Nucleus accumbens (tissue), 56 donors: ENCODE measurements at regions not wholly inside any gene's neighbourhood (a gene's known extent, or its start where the extent isn't known, plus 50 kb on each side); places are given as distances from the start of the nearest gene placed in this dataset.
"Not testable (repeated sequence)": the region's sequence is repeated elsewhere in the genome, so short reads cannot be mapped to it uniquely, and the experiment has no call there.

Experiments
- DNase-seq, 56 donors: peaks; one replicate each; lab custom pipeline; 2025; lab: John Stamatoyannopoulos, UW

- no peak for DNase-seq
These were observed 185.9 kb downstream of the RGS9 start for GRCh38 chr17:65323049-65323448.

GRCh38 chr17:65320820-65321219 is 183.7 kb downstream of the RGS9 start:
- DNase-seq = no peak

GRCh38 chr17:65314212-65314611 is 177.0 kb downstream of the RGS9 start:
- DNase-seq = no peak

- no peak for DNase-seq
These were observed 175.7 kb downstream of the RGS9 start for GRCh38 chr17:65312718-65313377.

- no peak for DNase-seq
These were observed 174.1 kb downstream of the RGS9 start for GRCh38 chr17:65311261-65311660.

- DNase-seq = no peak
These were observed 170.8 kb downstream of the RGS9 start for GRCh38 chr17:65307961-65308316.

GRCh38 chr17:65307081-65307960 is 170.2 kb downstream of the RGS9 start:
- no peak for DNase-seq

GRCh38 chr17:65305778-65306177 is 168.6 kb downstream of the RGS9 start:
- DNase-seq = no peak

- no peak for DNase-seq
These were observed 167.9 kb downstream of the RGS9 start for GRCh38 chr17:65305116-65305515.

GRCh38 chr17:65301882-65302281 is 164.7 kb downstream of the RGS9 start:
- not testable (repeated sequence) for DNase-seq

GRCh38 chr17:65301184-65301583 is 164.0 kb downstream of the RGS9 start:
- no peak for DNase-seq

GRCh38 chr17:65297916-65298315 is 160.7 kb downstream of the RGS9 start:
- no peak for DNase-seq

- DNase-seq = no peak
These were observed 160.2 kb downstream of the RGS9 start for GRCh38 chr17:65297384-65297783.

- DNase-seq = peak in 45 of 56 donors; percentile 1 to 73 (median 21)
These were observed 157.1 kb downstream of the RGS9 start for GRCh38 chr17:65294181-65294719.

GRCh38 chr17:65293584-65294180 is 156.5 kb downstream of the RGS9 start:
- DNase-seq = no peak

- DNase-seq = no peak
These were observed 155.3 kb downstream of the RGS9 start for GRCh38 chr17:65292430-65292829.

- not testable (repeated sequence) for DNase-seq
These were observed 154.1 kb downstream of the RGS9 start for GRCh38 chr17:65291301-65291700.

GRCh38 chr17:65290616-65291015 is 153.4 kb downstream of the RGS9 start:
- no peak for DNase-seq

GRCh38 chr17:65290056-65290455 is 152.9 kb downstream of the RGS9 start:
- no peak for DNase-seq

- no peak for DNase-seq
These were observed 149.9 kb downstream of the RGS9 start for GRCh38 chr17:65287040-65287439.

GRCh38 chr17:65283704-65284103 is 146.5 kb downstream of the RGS9 start:
- no peak for DNase-seq
